Esophagus squamous epithelium (tissue), 5 donors: ENCODE measurements at regions not wholly inside any gene's neighbourhood (a gene's known extent, or its start where the extent isn't known, plus 50 kb on each side); places are given as distances from the start of the nearest gene placed in this dataset.

Experiments
- DNase-seq: peaks from one replicate; lab custom pipeline; 2025; lab: John Stamatoyannopoulos, UW
- H3K27ac ChIP-seq, 4 donors: fragments of 200-600 bp; sonication (generic); one replicate each; pipeline ENCODE4 v1.5.1; 2016 to 2019; ENCODE audit warnings: mild to moderate bottlenecking in 1 of 4
- H3K27me3 ChIP-seq, 4 donors: fragments of 200-600 bp; sonication (generic); 1 replicate in 3 of 4; 2 replicates in 1 of 4; pipeline versions ENCODE4 v1.5.1 to v1.6.0; 2017 to 2021; ENCODE audit warnings: antibody characterized with exemption in 1 of 4
- H3K36me3 ChIP-seq, 3 donors: fragments of 200-600 bp; sonication (generic); one replicate each; pipeline ENCODE4 v1.5.1; 2016 to 2019
- H3K4me1 ChIP-seq, 3 donors: fragments of 200-600 bp; sonication (generic); one replicate each; pipeline ENCODE4 v1.5.1; 2017 to 2019
- H3K4me3 ChIP-seq, 4 donors: fragments of 200-600 bp; sonication (generic); 1 replicate in 3 of 4; 2 replicates in 1 of 4; pipeline ENCODE4 v1.5.1; 2016 to 2019; ENCODE audit warnings: mild to moderate bottlenecking in 2 of 4, moderate library complexity in 1 of 4
- H3K9me3 ChIP-seq, 3 donors: fragments of 200-600 bp; sonication (generic); one replicate each; pipeline ENCODE4 v1.5.1; 2016 to 2019
- CTCF ChIP-seq, 6 experiments: fragments of 450-650 bp in 4 of 6; fragments of 200-600 bp in 2 of 6; sonication (generic) in 2 of 6; IDR thresholded peaks; one replicate each; pipeline ENCODE4 v1.5.1; 2016 to 2019; ENCODE audit warnings: antibody characterized with exemption in 6 of 6, mild to moderate bottlenecking in 4 of 6, moderate library complexity in 4 of 6
- POLR2A ChIP-seq, 4 donors: fragments of 450-650 bp; IDR thresholded peaks; one replicate each; pipeline ENCODE4 v1.6.1; 2017; ENCODE audit warnings: antibody characterized with exemption in 4 of 4, mild to moderate bottlenecking in 4 of 4, moderate library complexity in 3 of 4
- WGBS, 2 donors: methylation state at CpG; one replicate each; pipeline ENCODE4 v1.1.5; 2018; 5-methylcytosine and 5-hydroxymethylcytosine counted together
- intact Hi-C: fragments of 100-400 bp; cut with DNase I; formaldehyde crosslinking; loops from one replicate; pipeline ENCODE4 v1.15.0; 2022
- donor health status: DM: yes; HTN: yes; CAD: no.

DNA sequence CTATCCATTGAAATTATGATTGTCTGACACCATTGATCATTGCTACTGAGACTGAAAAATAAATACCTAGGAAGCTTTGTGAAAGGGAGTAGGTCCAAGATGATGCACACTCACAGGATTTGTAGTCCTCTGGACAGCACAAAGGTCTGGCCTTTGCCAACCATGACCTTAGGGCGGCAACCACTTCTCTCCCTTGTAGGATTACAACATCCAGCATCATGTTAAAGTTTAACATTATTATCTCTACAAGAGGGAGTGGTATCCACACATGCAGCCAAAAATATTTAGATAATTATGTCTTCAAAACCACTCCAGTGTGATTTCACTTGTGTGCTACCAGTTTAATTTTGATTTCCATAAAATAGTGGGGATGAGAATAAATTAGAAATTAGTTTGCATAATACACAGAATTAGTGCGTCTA, 51.1 kb upstream of the NHSL1 start:
- no peak for DNase-seq
- H3K27me3 ChIP-seq = no peaks in the 10 kb centered on the region
- TF ChIP-seq POLR2A (IDR thresholded peaks at IDR 0.05) (no peak), CTCF (IDR thresholded peaks at IDR 0.05) (no peak)
- no peaks in the 10 kb centered on the region for H3K9me3 ChIP-seq
- no peaks in the 10 kb centered on the region for H3K36me3 ChIP-seq
- intact Hi-C loops = no loop called here
- H3K4me1 ChIP-seq = peaks cover 0 to 13% (median 6%) of the 10 kb centered on the region in 3 donors
- H3K27ac ChIP-seq = no peak overlapping the region
- 59 to 77% methylated on average over 2 of the region's 2 CpGs for WGBS, 2 donors
- no peak overlapping the region for H3K4me3 ChIP-seq

DNA sequence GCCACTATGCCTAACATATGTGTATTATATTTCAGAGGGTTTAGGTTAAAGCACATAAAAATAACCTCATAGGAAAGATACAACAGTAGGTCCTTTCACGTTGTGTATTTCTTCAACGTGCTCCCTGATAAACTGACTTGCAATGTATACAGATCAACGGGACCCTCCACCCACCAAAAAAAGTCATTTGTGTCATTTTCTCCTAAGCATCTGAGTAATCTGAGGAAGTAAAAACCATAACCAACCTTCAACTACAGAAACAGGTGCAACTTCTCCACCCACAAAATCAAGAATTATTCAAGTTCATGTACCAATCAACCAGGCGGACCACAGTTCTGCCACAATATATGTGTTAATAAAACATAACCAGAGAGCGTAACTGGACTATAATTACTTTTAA, 54.9 kb upstream of the NHSL1 start:
- no peak for TF ChIP-seq CTCF (IDR thresholded peaks at IDR 0.05)
- TF ChIP-seq POLR2A (IDR thresholded peaks at IDR 0.05) = no peak
- Histone ChIP-seq H3K27ac (no peak overlapping the region), H3K4me3 (no peak overlapping the region), H3K27me3 (no peaks in the 10 kb centered on the region), H3K4me1 (peaks cover 0 to 19% (median 9%) of the 10 kb centered on the region in 3 donors), H3K9me3 (no peaks in the 10 kb centered on the region), H3K36me3 (no peaks in the 10 kb centered on the region)
- 83 to 87% methylated on average over 5 of the region's 5 CpGs for WGBS, 2 donors
- DNase-seq = no peak
- intact Hi-C loops = no loop called here

DNA sequence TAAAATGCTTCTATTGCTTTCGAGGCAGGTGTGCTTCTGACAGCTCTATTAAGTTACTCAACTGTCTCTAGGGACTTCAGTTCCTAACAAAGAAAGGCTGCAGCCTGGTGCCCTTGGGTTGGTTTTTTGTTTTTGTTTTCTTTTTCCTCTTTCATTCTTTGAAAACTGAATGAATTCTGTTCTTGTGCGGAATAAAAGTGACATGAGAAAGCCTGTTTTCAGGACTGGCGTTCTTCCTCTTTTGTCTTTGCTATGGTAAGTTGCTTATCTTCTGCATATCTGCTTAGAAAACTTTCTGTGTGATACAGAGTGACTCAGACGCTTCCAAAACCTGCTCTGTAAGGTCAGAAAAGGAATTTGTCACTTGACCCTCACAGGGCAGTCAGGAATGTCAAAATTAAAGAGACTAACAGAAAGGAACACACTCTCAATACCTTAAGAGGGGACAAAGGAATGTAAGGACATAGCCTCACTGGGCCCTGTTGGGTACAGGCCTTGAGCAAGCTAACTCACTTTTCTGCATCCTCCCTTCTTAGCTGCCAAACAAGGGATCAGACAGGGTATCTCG, 56.2 kb upstream of the NHSL1 start:
- Histone ChIP-seq H3K36me3 (no peaks in the 10 kb centered on the region), H3K9me3 (no peaks in the 10 kb centered on the region), H3K4me1 (peaks cover 0 to 19% (median 9%) of the 10 kb centered on the region in 3 donors), H3K27ac (peak overlapping the region in 1 of 4 donors; percentile 31), H3K4me3 (no peak overlapping the region), H3K27me3 (no peaks in the 10 kb centered on the region)
- intact Hi-C loops = no loop called here
- TF ChIP-seq CTCF (IDR thresholded peaks at IDR 0.05) = no peak
- TF ChIP-seq POLR2A (IDR thresholded peaks at IDR 0.05) = no peak
- WGBS, 2 donors = 30 to 31% methylated on average over 5 of the region's 5 CpGs
- no peak for DNase-seq

DNA sequence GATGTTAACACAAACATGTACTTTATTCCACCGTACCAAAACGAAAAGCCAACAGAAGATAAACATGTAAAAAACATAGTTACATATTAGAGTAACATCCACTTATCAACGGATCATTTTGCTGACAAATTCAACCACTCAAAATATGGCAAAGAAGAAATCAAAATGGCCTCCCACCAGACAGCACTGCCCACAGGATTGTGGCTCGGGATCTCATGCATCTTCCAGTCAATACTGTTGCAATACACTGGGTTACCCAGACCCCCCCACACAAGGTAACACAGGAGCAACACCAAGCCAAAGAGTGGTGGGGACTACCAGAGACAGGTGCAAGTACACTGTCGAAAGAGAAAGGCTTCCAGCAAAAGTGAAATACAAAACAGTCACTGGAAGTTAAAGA, 57.9 kb upstream of the NHSL1 start:
- TF ChIP-seq CTCF (IDR thresholded peaks at IDR 0.05) = no peak
- TF ChIP-seq POLR2A (IDR thresholded peaks at IDR 0.05) = no peak
- WGBS, 2 donors = 89 to 91% methylated on average over 5 of the region's 5 CpGs
- intact Hi-C loops = no loop called here

GRCh38 chr6:138559143-138559542, 59.8 kb upstream of the NHSL1 start:
- Histone ChIP-seq H3K27ac (no peak overlapping the region), H3K36me3 (no peaks in the 10 kb centered on the region), H3K4me1 (peaks cover 0 to 19% (median 9%) of the 10 kb centered on the region in 3 donors), H3K9me3 (no peaks in the 10 kb centered on the region), H3K27me3 (no peaks in the 10 kb centered on the region), H3K4me3 (no peak overlapping the region)
- intact Hi-C loops = no loop called here
- no peak for DNase-seq
- 85 to 90% methylated on average over 3 to 4 of the region's 4 CpGs for WGBS, 2 donors
- no peak for TF ChIP-seq CTCF (IDR thresholded peaks at IDR 0.05)
- no peak for TF ChIP-seq POLR2A (IDR thresholded peaks at IDR 0.05)

More for the DNA sequence above, 57.9 kb upstream of the NHSL1 start:
- no peaks in the 10 kb centered on the region for H3K9me3 ChIP-seq
- DNase-seq = no peak
- H3K27me3 ChIP-seq = no peaks in the 10 kb centered on the region
- no peak overlapping the region for H3K27ac ChIP-seq
- H3K4me1 ChIP-seq = peaks cover 0 to 19% (median 9%) of the 10 kb centered on the region in 3 donors
- H3K36me3 ChIP-seq = no peaks in the 10 kb centered on the region
- no peak overlapping the region for H3K4me3 ChIP-seq
